ENCODE measurements at regions not wholly inside any gene's neighbourhood (a gene's known extent, or its start where the extent isn't known, plus 50 kb on each side); places are given as distances from the start of the nearest gene placed in this dataset.
"Not testable (repeated sequence)": the region's sequence is repeated elsewhere in the genome, so short reads cannot be mapped to it uniquely, and the experiment has no call there.

DNA sequence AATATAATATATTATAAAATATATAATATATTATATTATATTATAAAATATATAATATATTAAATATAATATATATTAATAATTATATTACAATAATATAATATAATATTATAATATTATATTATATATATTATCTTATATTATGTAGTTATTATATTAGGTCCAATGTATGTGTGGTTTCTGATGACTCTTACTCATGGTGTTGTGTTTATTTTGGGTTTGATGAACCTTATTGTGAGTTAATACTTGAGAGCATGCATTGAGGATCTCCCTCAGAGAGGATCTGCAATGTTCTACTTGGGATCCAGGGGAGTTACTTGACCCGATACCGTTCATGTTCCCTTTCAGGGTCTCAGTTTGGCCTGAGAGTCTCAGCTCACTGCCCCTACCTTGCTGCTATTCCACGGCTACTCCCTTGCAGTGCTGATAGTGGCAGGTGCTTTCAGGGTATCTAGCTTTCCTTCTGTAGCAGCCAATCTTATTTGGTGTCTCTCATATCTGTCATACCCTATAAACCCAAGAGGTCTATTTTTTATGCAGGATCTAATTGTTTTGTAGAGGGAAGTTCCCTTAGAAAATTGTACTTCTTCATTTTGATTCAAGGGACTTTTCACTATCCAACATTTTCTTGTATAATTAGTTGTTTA lies 89.1 kb upstream of the ZDHHC17 start:
- intact Hi-C loops (cut with micrococcal nuclease), result no loop called here
- 91% methylated on average over 3 of the region's 3 CpGs for WGBS (ENCODE audit: insufficient coverage)
- Histone ChIP-seq H3K27me3 (ENCODE audit: control insufficient read depth, insufficient read depth, low read length) (no peaks in the 10 kb centered on the region), H3K4me3 (ENCODE audit: low read length) (no peak overlapping the region), H3K27ac (ENCODE audit: low read length) (no peak overlapping the region), H3K9me3 (ENCODE audit: control insufficient read depth, insufficient read depth, low read length) (no peaks in the 10 kb centered on the region), H3K4me1 (ENCODE audit: control insufficient read depth, insufficient read depth, low read length) (no peaks in the 10 kb centered on the region), H3K36me3 (ENCODE audit: control insufficient read depth, insufficient read depth, low read length) (no peaks in the 10 kb centered on the region)
- DNase-seq (no peak), ATAC-seq (no peak)
- Mint-ChIP-seq H3K36me3 (no peaks in the 10 kb centered on the region), H3K4me1 (no peaks in the 10 kb centered on the region), H3K9me3 (no peaks in the 10 kb centered on the region), H3K27me3 (ENCODE audit: low read depth in 2 of 2) (peaks cover 0 to 6% of the 10 kb centered on the region in 2 donors), H3K4me3 (no peak overlapping the region), H3K27ac (no peak overlapping the region)
- TF ChIP-seq, protein P1, sequence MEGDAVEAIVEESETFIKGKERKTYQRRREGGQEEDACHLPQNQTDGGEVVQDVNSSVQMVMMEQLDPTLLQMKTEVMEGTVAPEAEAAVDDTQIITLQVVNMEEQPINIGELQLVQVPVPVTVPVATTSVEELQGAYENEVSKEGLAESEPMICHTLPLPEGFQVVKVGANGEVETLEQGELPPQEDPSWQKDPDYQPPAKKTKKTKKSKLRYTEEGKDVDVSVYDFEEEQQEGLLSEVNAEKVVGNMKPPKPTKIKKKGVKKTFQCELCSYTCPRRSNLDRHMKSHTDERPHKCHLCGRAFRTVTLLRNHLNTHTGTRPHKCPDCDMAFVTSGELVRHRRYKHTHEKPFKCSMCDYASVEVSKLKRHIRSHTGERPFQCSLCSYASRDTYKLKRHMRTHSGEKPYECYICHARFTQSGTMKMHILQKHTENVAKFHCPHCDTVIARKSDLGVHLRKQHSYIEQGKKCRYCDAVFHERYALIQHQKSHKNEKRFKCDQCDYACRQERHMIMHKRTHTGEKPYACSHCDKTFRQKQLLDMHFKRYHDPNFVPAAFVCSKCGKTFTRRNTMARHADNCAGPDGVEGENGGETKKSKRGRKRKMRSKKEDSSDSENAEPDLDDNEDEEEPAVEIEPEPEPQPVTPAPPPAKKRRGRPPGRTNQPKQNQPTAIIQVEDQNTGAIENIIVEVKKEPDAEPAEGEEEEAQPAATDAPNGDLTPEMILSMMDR (IDR thresholded peaks at IDR 0.05), result no peak

DNA sequence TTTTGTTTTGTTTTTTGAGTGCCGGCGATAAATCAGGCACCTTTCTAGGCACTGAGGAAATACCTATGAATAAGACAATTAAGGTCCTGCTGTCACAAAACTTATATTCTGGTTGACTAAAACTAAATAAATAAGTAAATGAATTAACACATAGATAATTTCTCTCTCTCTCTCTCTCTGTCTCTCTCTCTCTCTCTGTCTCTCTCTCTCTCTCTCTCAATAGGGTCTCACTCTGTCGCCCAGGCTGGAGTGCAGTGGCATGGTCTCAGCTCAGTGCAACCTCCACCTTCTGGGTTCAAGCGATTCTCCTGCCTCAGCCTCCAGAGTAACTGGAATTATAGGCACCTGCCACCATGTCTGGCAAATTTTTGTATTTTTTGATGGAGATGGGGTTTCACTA lies 87.7 kb upstream of the ZDHHC17 start:
- H3K4me3 Mint-ChIP-seq; H3K27ac ChIP-seq (ENCODE audit: low read length); H3K27me3 ChIP-seq (ENCODE audit: control insufficient read depth, insufficient read depth, low read length); H3K4me3 ChIP-seq (ENCODE audit: low read length); H3K27ac Mint-ChIP-seq; intact Hi-C loops (cut with micrococcal nuclease); H3K9me3 Mint-ChIP-seq; H3K4me1 ChIP-seq (ENCODE audit: control insufficient read depth, insufficient read depth, low read length); ATAC-seq; H3K36me3 Mint-ChIP-seq; H3K4me1 Mint-ChIP-seq; DNase-seq; H3K36me3 ChIP-seq (ENCODE audit: control insufficient read depth, insufficient read depth, low read length); H3K9me3 ChIP-seq (ENCODE audit: control insufficient read depth, insufficient read depth, low read length); H3K27me3 Mint-ChIP-seq (ENCODE audit: low read depth in 2 of 2): not testable (repeated sequence)
- WGBS (ENCODE audit: insufficient coverage), result 96% methylated on average over 2 of the region's 4 CpGs

DNA sequence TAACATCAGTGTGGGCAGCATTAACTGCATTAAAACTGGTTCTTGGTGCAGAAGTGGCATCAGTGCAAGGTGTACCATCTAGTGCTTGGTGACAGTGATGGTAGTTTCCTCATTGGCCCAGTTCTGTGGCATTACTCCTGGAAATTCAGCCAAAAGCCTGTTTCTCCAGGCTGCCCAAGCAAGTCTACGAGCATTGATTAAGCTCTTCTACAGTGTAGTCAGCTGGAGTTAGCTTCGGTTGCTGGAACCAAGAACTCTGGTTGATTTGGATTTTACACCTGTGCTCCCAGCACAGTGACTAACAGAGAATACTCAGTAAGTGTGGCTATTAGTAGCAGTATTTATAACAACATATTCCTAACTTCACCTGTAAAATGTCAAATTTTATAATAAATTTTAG lies 84.9 kb upstream of the ZDHHC17 start:
- no peak overlapping the region for H3K4me3 ChIP-seq (ENCODE audit: low read length)
- TF ChIP-seq, protein P1 (IDR thresholded peaks at IDR 0.05), result no peak

DNA sequence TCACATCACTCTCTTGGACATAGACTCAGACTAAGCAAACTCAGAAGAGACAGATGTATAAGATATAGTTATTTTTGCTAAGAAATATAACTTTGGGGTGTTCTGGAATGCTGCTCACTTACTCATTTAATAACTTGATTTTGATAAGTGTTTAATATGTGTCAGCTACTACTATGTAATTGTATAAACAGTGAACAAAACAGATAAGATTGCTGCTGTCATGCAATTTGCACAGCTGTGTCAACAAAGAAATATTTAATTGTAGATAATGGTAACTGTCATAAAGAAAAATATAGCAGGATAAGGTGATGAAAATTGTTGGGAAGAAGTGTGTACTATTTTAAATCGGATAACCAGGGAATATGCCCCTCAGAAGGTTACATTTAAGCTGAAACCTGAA lies 84.1 kb upstream of the ZDHHC17 start:
- DNase-seq, result no peak
- H3K4me1 ChIP-seq (ENCODE audit: control insufficient read depth, insufficient read depth, low read length), result no peaks in the 10 kb centered on the region
- no peaks in the 10 kb centered on the region for H3K27me3 ChIP-seq (ENCODE audit: control insufficient read depth, insufficient read depth, low read length)
- Mint-ChIP-seq H3K4me3 (no peak overlapping the region), H3K36me3 (no peaks in the 10 kb centered on the region), H3K4me1 (no peaks in the 10 kb centered on the region), H3K27me3 (ENCODE audit: low read depth in 2 of 2) (peaks cover 0 to 5% of the 10 kb centered on the region in 2 donors), H3K27ac (no peak overlapping the region), H3K9me3 (no peaks in the 10 kb centered on the region)
- H3K4me3 ChIP-seq (ENCODE audit: low read length), result no peak overlapping the region
- no peaks in the 10 kb centered on the region for H3K9me3 ChIP-seq (ENCODE audit: control insufficient read depth, insufficient read depth, low read length)
- TF ChIP-seq, protein P1 (IDR thresholded peaks at IDR 0.05), result no peak
- no peak overlapping the region for H3K27ac ChIP-seq (ENCODE audit: low read length)
- H3K36me3 ChIP-seq (ENCODE audit: control insufficient read depth, insufficient read depth, low read length), result no peaks in the 10 kb centered on the region
- 0% methylated on average over 1 of the region's 1 CpG for WGBS (ENCODE audit: insufficient coverage)
- ATAC-seq, result no peak
- intact Hi-C loops (cut with micrococcal nuclease), result no loop called here

More for the DNA sequence above, 84.9 kb upstream of the ZDHHC17 start:
- Histone ChIP-seq H3K27me3 (ENCODE audit: control insufficient read depth, insufficient read depth, low read length) (no peaks in the 10 kb centered on the region), H3K4me1 (ENCODE audit: control insufficient read depth, insufficient read depth, low read length) (no peaks in the 10 kb centered on the region), H3K36me3 (ENCODE audit: control insufficient read depth, insufficient read depth, low read length) (no peaks in the 10 kb centered on the region), H3K9me3 (ENCODE audit: control insufficient read depth, insufficient read depth, low read length) (no peaks in the 10 kb centered on the region), H3K27ac (ENCODE audit: low read length) (no peak overlapping the region)
- 89% methylated on average over 2 of the region's 2 CpGs for WGBS (ENCODE audit: insufficient coverage)
- intact Hi-C loops (cut with micrococcal nuclease), result no loop called here
- Mint-ChIP-seq H3K27ac (no peak overlapping the region), H3K36me3 (no peaks in the 10 kb centered on the region), H3K4me3 (no peak overlapping the region), H3K4me1 (no peaks in the 10 kb centered on the region), H3K27me3 (ENCODE audit: low read depth in 2 of 2) (peaks cover 0 to 6% of the 10 kb centered on the region in 2 donors), H3K9me3 (no peaks in the 10 kb centered on the region)
- ATAC-seq (no peak), DNase-seq (no peak)

Measured in natural killer cell (primary cell).